ENCODE measurements at regions not wholly inside any gene's neighbourhood (a gene's known extent, or its start where the extent isn't known, plus 50 kb on each side); places are given as distances from the start of the nearest gene placed in this dataset.

DNA sequence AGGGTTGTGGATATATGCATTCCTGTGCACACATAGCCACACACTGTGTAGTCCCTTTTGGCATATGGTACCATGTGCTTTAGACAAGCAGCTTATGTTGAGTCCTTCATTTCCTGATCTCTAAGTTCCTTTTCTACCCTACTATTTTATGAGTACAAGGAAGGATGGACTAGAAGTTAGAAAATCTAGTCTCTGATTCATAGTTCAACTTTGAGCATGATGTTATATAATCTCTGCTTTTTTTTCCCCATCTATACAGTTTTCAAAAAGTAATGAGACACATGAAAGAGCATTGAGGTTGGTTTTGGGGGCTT lies 123.6 kb downstream of the PLEKHG1 start:
- Histone ChIP-seq H4K20me1 (ENCODE audit: insufficient read depth, low read length) (no peaks in the 10 kb centered on the region), H3K4me1 (ENCODE audit: insufficient read depth, low read length, severe bottlenecking) (peaks cover 80% of the 10 kb centered on the region), H3K36me3 (ENCODE audit: insufficient read depth, low read length) (peaks cover 19% of the 10 kb centered on the region; the same call in 1 of the 2 replicates), H3K27me3 (ENCODE audit: insufficient read depth, low read length) (no peaks in the 10 kb centered on the region), H3K4me3 (ENCODE audit: low read depth, low read length, poor library complexity, severe bottlenecking) (peak overlapping the region; percentile 56), H3K9me2 (ENCODE audit: low read depth, low read length) (no peaks in the 10 kb centered on the region), H2AFZ (ENCODE audit: low read length) (no peak overlapping the region), H3K9me3 (ENCODE audit: low read length) (no peaks in the 10 kb centered on the region), H3F3A (ENCODE audit: insufficient read depth, low read length) (no peaks in the 10 kb centered on the region), H3K79me2 (ENCODE audit: insufficient read depth, low read length) (peaks cover 73% of the 10 kb centered on the region), H3K9ac (ENCODE audit: low read length) (peak overlapping the region; percentile 19; the same call in 1 of the 2 replicates), H3K27ac (ENCODE audit: low read depth, low read length, poor library complexity, severe bottlenecking) (peak overlapping the region; percentile 81), H3K4me2 (ENCODE audit: low read length) (peak overlapping the region; percentile 62)
- TF ChIP-seq CTCF (IDR thresholded peaks at IDR 0.05; ENCODE audit: low read length), result no peak
- TF ChIP-seq EZH2 (IDR thresholded peaks at IDR 0.05; ENCODE audit: borderline replicate concordance, low read length), result no peak

DNA sequence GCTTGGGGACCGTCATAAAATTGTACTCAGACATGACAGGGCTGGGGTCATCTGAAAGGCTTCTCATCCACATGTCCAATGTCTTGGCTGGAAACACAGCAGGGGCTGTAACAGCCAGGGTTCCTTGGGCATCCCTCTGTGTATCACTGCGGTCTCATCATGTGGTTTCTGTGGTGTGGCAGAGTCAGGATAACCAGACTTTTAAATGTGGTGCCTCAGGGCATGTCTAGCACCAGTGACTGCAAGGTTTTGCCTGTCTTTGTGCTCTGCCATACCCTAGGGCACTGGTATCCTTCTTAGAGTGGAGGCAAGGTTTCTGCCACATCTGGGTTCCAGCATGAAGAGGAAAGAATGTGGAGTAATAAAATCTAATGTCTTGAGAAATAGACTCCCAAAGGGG lies 124.2 kb downstream of the PLEKHG1 start:
- Histone ChIP-seq H3K9me3 (ENCODE audit: low read length) (no peaks in the 10 kb centered on the region), H3K9ac (ENCODE audit: low read length) (peak overlapping the region; percentile 19; the same call in 1 of the 2 replicates), H4K20me1 (ENCODE audit: insufficient read depth, low read length) (no peaks in the 10 kb centered on the region), H3K36me3 (ENCODE audit: insufficient read depth, low read length) (peaks cover 21% of the 10 kb centered on the region; the same call in 1 of the 2 replicates), H3K9me2 (ENCODE audit: low read depth, low read length) (no peaks in the 10 kb centered on the region), H3K4me1 (ENCODE audit: insufficient read depth, low read length, severe bottlenecking) (peaks cover 74% of the 10 kb centered on the region), H2AFZ (ENCODE audit: low read length) (no peak overlapping the region), H3K79me2 (ENCODE audit: insufficient read depth, low read length) (peaks cover 76% of the 10 kb centered on the region), H3K4me3 (ENCODE audit: low read depth, low read length, poor library complexity, severe bottlenecking) (no peak overlapping the region), H3K27me3 (ENCODE audit: insufficient read depth, low read length) (no peaks in the 10 kb centered on the region), H3K27ac (ENCODE audit: low read depth, low read length, poor library complexity, severe bottlenecking) (peak overlapping the region; percentile 81), H3F3A (ENCODE audit: insufficient read depth, low read length) (no peaks in the 10 kb centered on the region), H3K4me2 (ENCODE audit: low read length) (peak overlapping the region; percentile 62)
- TF ChIP-seq EZH2 (IDR thresholded peaks at IDR 0.05; ENCODE audit: borderline replicate concordance, low read length) (no peak), CTCF (IDR thresholded peaks at IDR 0.05; ENCODE audit: low read length) (no peak)

DNA sequence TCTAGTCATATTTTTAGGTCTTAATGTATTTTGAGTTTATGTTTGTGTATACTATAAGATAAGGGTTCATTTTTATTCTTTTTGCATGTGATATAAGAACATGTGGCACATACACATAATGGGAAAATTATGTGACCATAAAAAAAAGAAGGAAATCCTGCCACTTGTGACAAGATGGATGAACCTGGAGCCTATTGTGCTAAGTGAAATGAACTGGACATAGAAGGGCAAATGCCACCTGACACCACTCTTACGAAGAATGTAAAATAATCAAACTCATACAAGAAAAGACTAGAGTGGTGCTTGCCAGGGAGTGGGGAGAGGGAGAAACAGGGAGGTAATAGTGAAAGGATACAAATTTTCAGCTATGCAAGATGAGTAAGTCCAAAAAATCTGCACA lies 126.1 kb downstream of the PLEKHG1 start:
- TF ChIP-seq EZH2 (IDR thresholded peaks at IDR 0.05; ENCODE audit: borderline replicate concordance, low read length) (no peak), CTCF (IDR thresholded peaks at IDR 0.05; ENCODE audit: low read length) (no peak)
- Histone ChIP-seq H4K20me1 (ENCODE audit: insufficient read depth, low read length) (no peaks in the 10 kb centered on the region), H3K9me3 (ENCODE audit: low read length) (no peaks in the 10 kb centered on the region), H3K4me2 (ENCODE audit: low read length) (no peak overlapping the region), H3K4me3 (ENCODE audit: low read depth, low read length, poor library complexity, severe bottlenecking) (no peak overlapping the region), H3K9ac (ENCODE audit: low read length) (no peak overlapping the region), H3K36me3 (ENCODE audit: insufficient read depth, low read length) (peaks cover 38% of the 10 kb centered on the region), H3K9me2 (ENCODE audit: low read depth, low read length) (no peaks in the 10 kb centered on the region), H3K79me2 (ENCODE audit: insufficient read depth, low read length) (peaks cover 75% of the 10 kb centered on the region), H3K27me3 (ENCODE audit: insufficient read depth, low read length) (no peaks in the 10 kb centered on the region), H2AFZ (ENCODE audit: low read length) (no peak overlapping the region), H3F3A (ENCODE audit: insufficient read depth, low read length) (no peaks in the 10 kb centered on the region), H3K4me1 (ENCODE audit: insufficient read depth, low read length, severe bottlenecking) (peaks cover 55% of the 10 kb centered on the region), H3K27ac (ENCODE audit: low read depth, low read length, poor library complexity, severe bottlenecking) (no peak overlapping the region)
